ENCODE measurements at regions not wholly inside any gene's neighbourhood (a gene's known extent, or its start where the extent isn't known, plus 50 kb on each side); places are given as distances from the start of the nearest gene placed in this dataset.

- Histone ChIP-seq H3K9me3 (ENCODE audit: low read length) (no peaks in the 10 kb centered on the region), H3K4me1 (ENCODE audit: insufficient read depth, low read length) (no peaks in the 10 kb centered on the region), H3K4me3 (ENCODE audit: low read length) (no peak overlapping the region), H3K27ac (ENCODE audit: low read depth, low read length) (no peak overlapping the region), H3K36me3 (ENCODE audit: insufficient read depth, low read length) (no peaks in the 10 kb centered on the region), H3K27me3 (ENCODE audit: insufficient read depth, low read length, poor library complexity, severe bottlenecking) (no peaks in the 10 kb centered on the region)
- Mint-ChIP-seq H3K4me1 (no peaks in the 10 kb centered on the region), H3K27me3 (no peaks in the 10 kb centered on the region), H3K9me3 (no peaks in the 10 kb centered on the region), H3K27ac (no peak overlapping the region), H3K4me3 (no peak overlapping the region), H3K36me3 (no peaks in the 10 kb centered on the region)
- DNase-seq, result no peak
- ChIA-PET POLR2A (no interaction called here), CTCF (no interaction called here)
Measured at GRCh38 chr6:119643876-119644275, 294.3 kb upstream of the MAN1A1 start.

GRCh38 chr6:119637768-119638167, 288.2 kb upstream of the MAN1A1 start:
- Mint-ChIP-seq H3K27me3 (peaks cover 0 to 4% of the 10 kb centered on the region in 2 donors), H3K4me3 (no peak overlapping the region), H3K27ac (no peak overlapping the region), H3K9me3 (peaks cover 0 to 2% (median 0%) of the 10 kb centered on the region in 5 donors), H3K36me3 (no peaks in the 10 kb centered on the region), H3K4me1 (no peaks in the 10 kb centered on the region)
- H3K4me3 ChIP-seq (ENCODE audit: low read length), result no peak overlapping the region
- H3K9me3 ChIP-seq (ENCODE audit: low read length), result no peaks in the 10 kb centered on the region
- CTCF ChIA-PET, result no interaction called here
- no peak overlapping the region for H3K27ac ChIP-seq (ENCODE audit: low read depth, low read length)
- POLR2A ChIA-PET, result no interaction called here
- no peak for DNase-seq
- H3K36me3 ChIP-seq (ENCODE audit: insufficient read depth, low read length), result no peaks in the 10 kb centered on the region
- H3K27me3 ChIP-seq (ENCODE audit: insufficient read depth, low read length, poor library complexity, severe bottlenecking), result no peaks in the 10 kb centered on the region
- no peaks in the 10 kb centered on the region for H3K4me1 ChIP-seq (ENCODE audit: insufficient read depth, low read length)

DNA sequence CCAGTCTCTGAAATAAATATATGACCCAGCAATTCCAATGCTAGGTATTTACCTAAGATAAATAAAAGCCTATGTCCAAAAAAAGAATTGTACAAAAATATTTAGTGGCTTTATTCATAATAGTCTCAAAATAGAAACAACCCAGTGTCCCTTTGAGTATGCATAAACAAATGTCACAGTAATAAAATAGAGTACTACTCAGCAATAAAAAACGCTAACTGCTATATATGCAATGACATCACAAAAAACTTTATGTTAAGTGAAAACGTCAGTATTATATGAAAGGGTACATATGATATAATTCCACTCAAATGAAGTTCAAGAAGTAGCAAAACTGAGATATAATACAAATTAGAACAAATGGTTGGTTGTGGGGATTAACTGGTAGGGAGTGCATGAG, 286.5 kb upstream of the MAN1A1 start:
- H3K4me3 Mint-ChIP-seq, result no peak overlapping the region

GRCh38 chr6:119633461-119633860, 283.9 kb upstream of the MAN1A1 start:
- Histone ChIP-seq H3K4me1 (ENCODE audit: insufficient read depth, low read length) (no peaks in the 10 kb centered on the region), H3K27ac (ENCODE audit: low read depth, low read length) (no peak overlapping the region), H3K9me3 (ENCODE audit: low read length) (no peaks in the 10 kb centered on the region), H3K27me3 (ENCODE audit: insufficient read depth, low read length, poor library complexity, severe bottlenecking) (no peaks in the 10 kb centered on the region), H3K36me3 (ENCODE audit: insufficient read depth, low read length) (no peaks in the 10 kb centered on the region), H3K4me3 (ENCODE audit: low read length) (no peak overlapping the region)
- no peak overlapping the region for H3K4me3 Mint-ChIP-seq
- H3K27ac Mint-ChIP-seq, result no peak overlapping the region
- H3K9me3 Mint-ChIP-seq, result peaks cover 0 to 5% (median 2%) of the 10 kb centered on the region in 5 donors
- ChIA-PET POLR2A (no interaction called here), CTCF (no interaction called here)
- H3K4me1 Mint-ChIP-seq, result no peaks in the 10 kb centered on the region
- H3K36me3 Mint-ChIP-seq, result peaks cover 0 to 4% (median 0%) of the 10 kb centered on the region in 3 donors
- DNase-seq, result no peak
- H3K27me3 Mint-ChIP-seq, result peaks cover 7 to 27% of the 10 kb centered on the region in 2 donors

More for the DNA sequence above, 286.5 kb upstream of the MAN1A1 start:
- H3K27ac Mint-ChIP-seq, result no peak overlapping the region
- H3K36me3 Mint-ChIP-seq, result no peaks in the 10 kb centered on the region
- no peaks in the 10 kb centered on the region for H3K27me3 ChIP-seq (ENCODE audit: insufficient read depth, low read length, poor library complexity, severe bottlenecking)
- no peaks in the 10 kb centered on the region for H3K9me3 ChIP-seq (ENCODE audit: low read length)
- DNase-seq, result no peak
- H3K27me3 Mint-ChIP-seq, result peaks cover 7 to 10% of the 10 kb centered on the region in 2 donors
- H3K36me3 ChIP-seq (ENCODE audit: insufficient read depth, low read length), result no peaks in the 10 kb centered on the region
- peaks cover 0 to 5% (median 2%) of the 10 kb centered on the region in 5 donors for H3K9me3 Mint-ChIP-seq
- no peak overlapping the region for H3K4me3 ChIP-seq (ENCODE audit: low read length)
- POLR2A ChIA-PET, result no interaction called here
- no peak overlapping the region for H3K27ac ChIP-seq (ENCODE audit: low read depth, low read length)
- H3K4me1 Mint-ChIP-seq, result no peaks in the 10 kb centered on the region
- CTCF ChIA-PET, result no interaction called here
- H3K4me1 ChIP-seq (ENCODE audit: insufficient read depth, low read length), result no peaks in the 10 kb centered on the region

DNA sequence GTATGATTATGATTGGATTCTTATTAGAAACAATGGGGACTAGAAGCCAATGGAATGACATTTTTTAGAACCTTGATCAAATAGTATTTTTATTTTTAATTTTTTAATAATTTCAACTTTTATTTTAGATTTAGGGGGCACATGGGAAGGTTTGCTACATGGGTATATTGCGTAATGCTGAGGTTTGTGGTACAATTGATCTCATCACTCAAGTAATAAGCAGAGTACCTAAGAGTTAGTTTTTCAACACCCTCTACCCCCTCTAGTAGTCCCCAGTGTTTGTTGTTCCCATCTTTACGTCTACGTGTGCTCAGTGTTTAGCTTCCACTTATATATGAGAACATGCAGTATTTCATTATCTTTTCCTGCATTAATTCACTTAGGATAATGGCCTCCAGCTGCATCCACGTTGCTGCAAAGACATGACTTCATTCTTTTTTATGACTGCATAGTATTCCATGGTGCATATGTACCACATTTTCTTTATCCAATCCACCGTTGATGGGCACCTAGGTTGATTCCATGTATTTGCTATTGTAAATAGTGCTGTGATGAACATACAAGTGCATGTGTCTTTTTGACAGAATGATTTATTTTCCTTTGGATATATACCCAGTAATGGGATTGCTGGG, 281.1 kb upstream of the MAN1A1 start:
- H3K4me1 ChIP-seq (ENCODE audit: insufficient read depth, low read length), result no peaks in the 10 kb centered on the region
- H3K27me3 ChIP-seq (ENCODE audit: insufficient read depth, low read length, poor library complexity, severe bottlenecking), result no peaks in the 10 kb centered on the region
- H3K36me3 Mint-ChIP-seq, result peaks cover 0 to 4% (median 0%) of the 10 kb centered on the region in 3 donors
- no peaks in the 10 kb centered on the region for H3K9me3 ChIP-seq (ENCODE audit: low read length)
- H3K36me3 ChIP-seq (ENCODE audit: insufficient read depth, low read length), result no peaks in the 10 kb centered on the region
- no peaks in the 10 kb centered on the region for H3K4me1 Mint-ChIP-seq
- ChIA-PET CTCF (no interaction called here), POLR2A (no interaction called here)
- H3K4me3 Mint-ChIP-seq, result no peak overlapping the region
- peaks cover 0 to 5% (median 2%) of the 10 kb centered on the region in 5 donors for H3K9me3 Mint-ChIP-seq
- H3K4me3 ChIP-seq (ENCODE audit: low read length), result no peak overlapping the region
- H3K27ac Mint-ChIP-seq, result no peak overlapping the region
- peaks cover 5 to 29% of the 10 kb centered on the region in 2 donors for H3K27me3 Mint-ChIP-seq
- no peak overlapping the region for H3K27ac ChIP-seq (ENCODE audit: low read depth, low read length)
- DNase-seq, result no peak

DNA sequence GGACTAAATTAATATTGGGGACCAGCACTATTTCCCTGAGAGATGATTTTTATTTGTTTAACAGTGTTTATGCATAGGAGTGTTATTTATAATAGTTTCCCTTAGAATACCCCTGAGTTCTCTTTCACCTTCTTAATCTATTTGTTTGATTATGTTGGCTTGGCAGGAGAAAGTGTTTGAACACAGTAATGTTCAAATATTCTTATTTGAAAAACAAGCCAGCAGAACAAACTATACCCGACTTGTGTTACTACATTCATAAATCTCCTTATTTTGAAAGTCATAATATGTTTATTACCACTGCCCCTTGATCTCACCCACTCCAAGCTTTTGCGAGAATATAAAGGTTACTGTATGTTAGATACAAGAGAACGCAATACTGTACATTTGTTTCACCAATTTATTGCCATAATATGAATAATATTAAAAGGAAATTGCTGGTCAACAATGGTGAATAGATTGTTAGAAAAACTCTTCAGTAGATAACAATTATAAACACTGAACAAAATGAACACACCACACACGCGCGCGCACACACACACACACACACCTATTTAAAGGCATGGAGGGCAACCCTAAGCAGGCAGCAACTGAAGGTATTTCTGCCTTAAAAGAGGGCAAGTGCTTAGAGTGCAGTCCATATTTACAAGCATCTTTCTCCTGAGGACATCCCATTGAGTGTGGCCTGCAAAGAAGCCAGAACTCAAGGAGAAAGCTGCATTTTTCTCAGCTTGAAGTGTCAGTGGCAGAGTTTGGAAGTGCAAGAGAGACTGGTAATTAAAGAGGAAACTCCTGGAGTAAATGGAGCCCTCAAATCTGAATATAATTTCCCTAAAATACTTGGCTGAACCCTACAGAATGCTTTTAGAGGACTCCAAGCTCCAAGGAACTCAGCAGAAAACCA, 279.4 kb upstream of the MAN1A1 start:
- H3K27me3 Mint-ChIP-seq, result peaks cover 3 to 29% of the 10 kb centered on the region in 2 donors
- peaks cover 0 to 5% (median 2%) of the 10 kb centered on the region in 5 donors for H3K9me3 Mint-ChIP-seq
- Histone ChIP-seq H3K27ac (ENCODE audit: low read depth, low read length) (peak overlapping the region; percentile 6), H3K27me3 (ENCODE audit: insufficient read depth, low read length, poor library complexity, severe bottlenecking) (no peaks in the 10 kb centered on the region), H3K9me3 (ENCODE audit: low read length) (no peaks in the 10 kb centered on the region), H3K36me3 (ENCODE audit: insufficient read depth, low read length) (no peaks in the 10 kb centered on the region), H3K4me3 (ENCODE audit: low read length) (no peak overlapping the region), H3K4me1 (ENCODE audit: insufficient read depth, low read length) (no peaks in the 10 kb centered on the region)
- no peaks in the 10 kb centered on the region for H3K4me1 Mint-ChIP-seq
- H3K27ac Mint-ChIP-seq, result no peak overlapping the region
- POLR2A ChIA-PET, result no interaction called here
- no peak for DNase-seq
- CTCF ChIA-PET, result no interaction called here
- H3K4me3 Mint-ChIP-seq, result no peak overlapping the region
- H3K36me3 Mint-ChIP-seq, result peaks cover 0 to 4% (median 0%) of the 10 kb centered on the region in 3 donors

GRCh38 chr6:119627908-119628669, 278.5 kb upstream of the MAN1A1 start:
- Mint-ChIP-seq H3K4me3 (no peak overlapping the region), H3K4me1 (no peaks in the 10 kb centered on the region), H3K27me3 (peaks cover 3 to 29% of the 10 kb centered on the region in 2 donors), H3K9me3 (peaks cover 0 to 5% (median 2%) of the 10 kb centered on the region in 5 donors), H3K36me3 (peaks cover 0 to 4% (median 0%) of the 10 kb centered on the region in 3 donors), H3K27ac (no peak overlapping the region)
- POLR2A ChIA-PET, result no interaction called here
- no peak for DNase-seq
- CTCF ChIA-PET, result no interaction called here
- Histone ChIP-seq H3K9me3 (ENCODE audit: low read length) (no peaks in the 10 kb centered on the region), H3K27ac (ENCODE audit: low read depth, low read length) (peak overlapping the region; percentile 71), H3K4me3 (ENCODE audit: low read length) (no peak overlapping the region), H3K4me1 (ENCODE audit: insufficient read depth, low read length) (no peaks in the 10 kb centered on the region), H3K36me3 (ENCODE audit: insufficient read depth, low read length) (no peaks in the 10 kb centered on the region), H3K27me3 (ENCODE audit: insufficient read depth, low read length, poor library complexity, severe bottlenecking) (no peaks in the 10 kb centered on the region)

Data from CD8-positive, alpha-beta memory T cell (primary cell).